ENCODE measurements at regions not wholly inside any gene's neighbourhood (a gene's known extent, or its start where the extent isn't known, plus 50 kb on each side); places are given as distances from the start of the nearest gene placed in this dataset.
"Not testable (repeated sequence)": the region's sequence is repeated elsewhere in the genome, so short reads cannot be mapped to it uniquely, and the experiment has no call there.

- ATAC-seq; DNase-seq (ENCODE audit: low spot score): not testable (repeated sequence)
Measured at GRCh38 chr2:131309833-131310232, 54.1 kb downstream of the RAB6D start.

- DNase-seq (ENCODE audit: low spot score) = not testable (repeated sequence)
- peak; percentile 26 for ATAC-seq
Measured at GRCh38 chr2:131300153-131300552, 63.8 kb downstream of the RAB6D start.

- ATAC-seq; DNase-seq (ENCODE audit: low spot score): not testable (repeated sequence)
Measured at GRCh38 chr2:131277857-131278256, 68.5 kb downstream of the POTEE start.

- ATAC-seq = not testable (repeated sequence)
Measured at GRCh38 chr2:131277289-131277688, 68.0 kb downstream of the POTEE start.

GRCh38 chr2:131272019-131272418 is 62.7 kb downstream of the POTEE start:
- not testable (repeated sequence) for DNase-seq (ENCODE audit: low spot score); ATAC-seq

More at GRCh38 chr2:131277289-131277688, 68.0 kb downstream of the POTEE start:
- DNase-seq (ENCODE audit: low spot score) = not testable (repeated sequence)

GRCh38 chr2:131264034-131264433 is 54.7 kb downstream of the POTEE start:
- not testable (repeated sequence) for DNase-seq (ENCODE audit: low spot score); ATAC-seq
